ENCODE measurements at regions not wholly inside any gene's neighbourhood (a gene's known extent, or its start where the extent isn't known, plus 50 kb on each side); places are given as distances from the start of the nearest gene placed in this dataset.

GRCh38 chr4:23009093-23009492 lies 316.4 kb downstream of the GBA3 start:
- DNase-seq = no peak
- H3K4me1 Mint-ChIP-seq (ENCODE audit: low read depth, unreplicated experiment) = no peaks in the 10 kb centered on the region
- TF ChIP-seq, protein P1, sequence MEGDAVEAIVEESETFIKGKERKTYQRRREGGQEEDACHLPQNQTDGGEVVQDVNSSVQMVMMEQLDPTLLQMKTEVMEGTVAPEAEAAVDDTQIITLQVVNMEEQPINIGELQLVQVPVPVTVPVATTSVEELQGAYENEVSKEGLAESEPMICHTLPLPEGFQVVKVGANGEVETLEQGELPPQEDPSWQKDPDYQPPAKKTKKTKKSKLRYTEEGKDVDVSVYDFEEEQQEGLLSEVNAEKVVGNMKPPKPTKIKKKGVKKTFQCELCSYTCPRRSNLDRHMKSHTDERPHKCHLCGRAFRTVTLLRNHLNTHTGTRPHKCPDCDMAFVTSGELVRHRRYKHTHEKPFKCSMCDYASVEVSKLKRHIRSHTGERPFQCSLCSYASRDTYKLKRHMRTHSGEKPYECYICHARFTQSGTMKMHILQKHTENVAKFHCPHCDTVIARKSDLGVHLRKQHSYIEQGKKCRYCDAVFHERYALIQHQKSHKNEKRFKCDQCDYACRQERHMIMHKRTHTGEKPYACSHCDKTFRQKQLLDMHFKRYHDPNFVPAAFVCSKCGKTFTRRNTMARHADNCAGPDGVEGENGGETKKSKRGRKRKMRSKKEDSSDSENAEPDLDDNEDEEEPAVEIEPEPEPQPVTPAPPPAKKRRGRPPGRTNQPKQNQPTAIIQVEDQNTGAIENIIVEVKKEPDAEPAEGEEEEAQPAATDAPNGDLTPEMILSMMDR (IDR thresholded peaks at IDR 0.05; ENCODE audit: partially characterized antibody, unreplicated experiment) = no peak
- H3K4me3 Mint-ChIP-seq (ENCODE audit: unreplicated experiment) = no peak overlapping the region
- H3K27me3 Mint-ChIP-seq (ENCODE audit: unreplicated experiment) = no peaks in the 10 kb centered on the region
- H3K27ac Mint-ChIP-seq (ENCODE audit: unreplicated experiment) = no peak overlapping the region
- H3K36me3 Mint-ChIP-seq (ENCODE audit: unreplicated experiment) = no peaks in the 10 kb centered on the region
- H3K9me3 Mint-ChIP-seq (ENCODE audit: unreplicated experiment) = no peaks in the 10 kb centered on the region

- Mint-ChIP-seq H3K9me3 (ENCODE audit: unreplicated experiment) (no peaks in the 10 kb centered on the region), H3K36me3 (ENCODE audit: unreplicated experiment) (no peaks in the 10 kb centered on the region), H3K4me1 (ENCODE audit: low read depth, unreplicated experiment) (no peaks in the 10 kb centered on the region), H3K27ac (ENCODE audit: unreplicated experiment) (no peak overlapping the region), H3K27me3 (ENCODE audit: unreplicated experiment) (no peaks in the 10 kb centered on the region), H3K4me3 (ENCODE audit: unreplicated experiment) (no peak overlapping the region)
- DNase-seq = no peak
- TF ChIP-seq, protein P1 (IDR thresholded peaks at IDR 0.05; ENCODE audit: partially characterized antibody, unreplicated experiment) = no peak
Observed at GRCh38 chr4:23006756-23007155, 314.0 kb downstream of the GBA3 start.

DNA sequence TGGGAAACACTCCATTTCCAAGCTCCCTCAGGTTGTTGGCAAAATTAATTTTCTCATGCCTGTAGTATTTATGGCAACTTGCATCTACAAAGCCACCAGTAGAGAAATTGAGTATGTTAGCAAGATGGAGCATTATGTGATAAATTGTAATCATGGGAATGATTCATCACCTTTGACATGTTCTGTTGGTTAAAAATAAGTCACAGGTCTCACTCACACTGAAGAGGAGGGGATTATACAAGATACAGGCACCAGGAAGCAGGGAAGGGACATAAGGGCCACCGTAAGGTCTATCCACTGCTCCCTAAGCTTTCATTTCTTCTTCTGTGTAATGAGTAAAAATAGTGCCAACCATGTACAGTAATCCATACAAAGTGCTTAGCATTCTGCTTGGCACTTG lies 313.0 kb downstream of the GBA3 start:
- no peak for DNase-seq
- Mint-ChIP-seq H3K27me3 (ENCODE audit: unreplicated experiment) (no peaks in the 10 kb centered on the region), H3K9me3 (ENCODE audit: unreplicated experiment) (no peaks in the 10 kb centered on the region), H3K27ac (ENCODE audit: unreplicated experiment) (no peak overlapping the region), H3K4me1 (ENCODE audit: low read depth, unreplicated experiment) (no peaks in the 10 kb centered on the region), H3K4me3 (ENCODE audit: unreplicated experiment) (no peak overlapping the region), H3K36me3 (ENCODE audit: unreplicated experiment) (no peaks in the 10 kb centered on the region)
- TF ChIP-seq, protein P1 (IDR thresholded peaks at IDR 0.05; ENCODE audit: partially characterized antibody, unreplicated experiment) = no peak

- Mint-ChIP-seq H3K27me3 (ENCODE audit: unreplicated experiment) (no peaks in the 10 kb centered on the region), H3K27ac (ENCODE audit: unreplicated experiment) (no peak overlapping the region), H3K36me3 (ENCODE audit: unreplicated experiment) (no peaks in the 10 kb centered on the region), H3K9me3 (ENCODE audit: unreplicated experiment) (no peaks in the 10 kb centered on the region), H3K4me1 (ENCODE audit: low read depth, unreplicated experiment) (no peaks in the 10 kb centered on the region), H3K4me3 (ENCODE audit: unreplicated experiment) (no peak overlapping the region)
- no peak for DNase-seq
- TF ChIP-seq, protein P1 (IDR thresholded peaks at IDR 0.05; ENCODE audit: partially characterized antibody, unreplicated experiment) = no peak
Observed at GRCh38 chr4:23001478-23001877, 308.7 kb downstream of the GBA3 start.

GRCh38 chr4:22999419-22999818 lies 306.7 kb downstream of the GBA3 start:
- H3K36me3 Mint-ChIP-seq (ENCODE audit: unreplicated experiment) = no peaks in the 10 kb centered on the region
- no peaks in the 10 kb centered on the region for H3K4me1 Mint-ChIP-seq (ENCODE audit: low read depth, unreplicated experiment)
- H3K27ac Mint-ChIP-seq (ENCODE audit: unreplicated experiment) = no peak overlapping the region
- no peak overlapping the region for H3K4me3 Mint-ChIP-seq (ENCODE audit: unreplicated experiment)
- H3K9me3 Mint-ChIP-seq (ENCODE audit: unreplicated experiment) = no peaks in the 10 kb centered on the region
- DNase-seq = no peak
- no peaks in the 10 kb centered on the region for H3K27me3 Mint-ChIP-seq (ENCODE audit: unreplicated experiment)
- TF ChIP-seq, protein P1 (IDR thresholded peaks at IDR 0.05; ENCODE audit: partially characterized antibody, unreplicated experiment) = peak; percentile 16
